Osteocyte (in vitro differentiated cells): ENCODE measurements at regions not wholly inside any gene's neighbourhood (a gene's known extent, or its start where the extent isn't known, plus 50 kb on each side); places are given as distances from the start of the nearest gene placed in this dataset.

ENCODE experiments used
- DNase-seq: peaks from one replicate; pipeline ENCODE4 v3.0.0; 2021; ENCODE audit warnings: mixed read lengths; ENCODE audit not compliant: unreplicated experiment; ENCODE audit errors: extremely low spot score
- H3K27ac Mint-ChIP-seq: one replicate; pipeline ENCODE4 v1.8.0; 2021; ENCODE audit warnings: mild to moderate bottlenecking, mixed read lengths; ENCODE audit not compliant: unreplicated experiment
- H3K27me3 Mint-ChIP-seq: one replicate; pipeline ENCODE4 v1.8.0; 2021; ENCODE audit warnings: mixed read lengths; ENCODE audit not compliant: unreplicated experiment
- H3K36me3 Mint-ChIP-seq: one replicate; pipeline ENCODE4 v1.8.0; 2021; ENCODE audit warnings: mixed read lengths; ENCODE audit not compliant: unreplicated experiment
- H3K4me1 Mint-ChIP-seq: one replicate; pipeline ENCODE4 v1.8.0; 2021; ENCODE audit warnings: mixed read lengths; ENCODE audit not compliant: unreplicated experiment
- H3K4me3 Mint-ChIP-seq: one replicate; pipeline ENCODE4 v1.8.0; 2021; ENCODE audit warnings: mild to moderate bottlenecking, moderate library complexity, mixed read lengths; ENCODE audit not compliant: unreplicated experiment
- H3K9me3 Mint-ChIP-seq: one replicate; pipeline ENCODE4 v1.8.0; 2021; ENCODE audit warnings: mixed read lengths; ENCODE audit not compliant: unreplicated experiment
- TF ChIP-seq, protein P1 (sequence below): fragments of 200-600 bp; sonication (generic); IDR thresholded peaks from 2 replicates; pipeline ENCODE4 v1.5.0; 2021; ENCODE audit warnings: antibody characterized with exemption, mild to moderate bottlenecking, moderate library complexity

DNA sequence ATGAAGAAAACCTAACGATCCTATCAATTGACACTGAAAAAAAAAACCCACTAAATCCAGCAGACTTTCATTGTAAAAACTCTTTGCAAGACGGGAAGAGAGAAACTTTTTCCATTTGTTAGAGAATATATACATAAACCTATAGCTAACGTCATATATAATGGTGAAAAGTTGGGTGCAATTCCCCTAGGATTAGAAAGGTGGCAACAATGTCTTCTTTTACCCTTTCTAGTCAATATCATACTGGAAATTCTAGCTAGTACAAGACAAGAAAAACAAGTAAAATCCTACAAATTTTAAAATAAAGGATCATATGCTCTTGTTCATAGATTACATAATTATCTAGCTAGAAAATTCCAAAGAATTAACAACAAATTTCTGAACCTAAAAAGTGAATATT, 1596.5 kb upstream of the LRRTM1 start:
- H3K27me3 Mint-ChIP-seq: no peaks in the 10 kb centered on the region
- no peak for DNase-seq

DNA sequence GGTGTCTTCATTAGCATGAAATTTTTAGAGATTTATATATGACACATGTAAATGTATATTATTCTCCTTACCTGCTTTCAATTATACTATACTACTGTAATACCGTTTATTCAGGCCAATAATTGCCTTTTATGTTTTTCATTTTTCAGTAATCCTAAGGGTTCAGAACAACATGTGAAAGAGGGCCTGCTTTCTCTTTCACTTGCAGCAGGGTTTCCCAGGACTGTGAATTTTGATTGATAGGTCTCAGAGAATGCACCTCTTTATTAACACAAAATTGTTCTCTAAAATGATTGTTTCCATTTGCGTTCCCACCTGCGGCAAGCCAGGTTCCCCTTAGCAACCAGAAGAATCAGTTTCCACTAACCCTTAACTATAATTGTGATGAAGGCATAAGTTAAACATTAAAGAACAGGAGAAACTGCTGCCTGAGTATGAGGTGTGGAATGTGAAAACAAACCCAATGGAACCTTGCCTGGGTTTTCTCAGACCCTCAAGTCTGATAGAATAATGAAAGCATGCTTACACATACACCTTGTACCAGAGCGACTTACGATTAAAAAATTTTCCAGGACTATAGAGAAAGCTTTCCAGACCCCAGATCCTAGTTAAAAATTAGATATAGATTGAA, 1591.2 kb upstream of the LRRTM1 start:
- H3K9me3 Mint-ChIP-seq: peaks cover 10% of the 10 kb centered on the region
- no peaks in the 10 kb centered on the region for H3K36me3 Mint-ChIP-seq
- DNase-seq: no peak
- TF ChIP-seq, protein P1, sequence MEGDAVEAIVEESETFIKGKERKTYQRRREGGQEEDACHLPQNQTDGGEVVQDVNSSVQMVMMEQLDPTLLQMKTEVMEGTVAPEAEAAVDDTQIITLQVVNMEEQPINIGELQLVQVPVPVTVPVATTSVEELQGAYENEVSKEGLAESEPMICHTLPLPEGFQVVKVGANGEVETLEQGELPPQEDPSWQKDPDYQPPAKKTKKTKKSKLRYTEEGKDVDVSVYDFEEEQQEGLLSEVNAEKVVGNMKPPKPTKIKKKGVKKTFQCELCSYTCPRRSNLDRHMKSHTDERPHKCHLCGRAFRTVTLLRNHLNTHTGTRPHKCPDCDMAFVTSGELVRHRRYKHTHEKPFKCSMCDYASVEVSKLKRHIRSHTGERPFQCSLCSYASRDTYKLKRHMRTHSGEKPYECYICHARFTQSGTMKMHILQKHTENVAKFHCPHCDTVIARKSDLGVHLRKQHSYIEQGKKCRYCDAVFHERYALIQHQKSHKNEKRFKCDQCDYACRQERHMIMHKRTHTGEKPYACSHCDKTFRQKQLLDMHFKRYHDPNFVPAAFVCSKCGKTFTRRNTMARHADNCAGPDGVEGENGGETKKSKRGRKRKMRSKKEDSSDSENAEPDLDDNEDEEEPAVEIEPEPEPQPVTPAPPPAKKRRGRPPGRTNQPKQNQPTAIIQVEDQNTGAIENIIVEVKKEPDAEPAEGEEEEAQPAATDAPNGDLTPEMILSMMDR: no peak
- H3K4me1 Mint-ChIP-seq: no peaks in the 10 kb centered on the region
- H3K27ac Mint-ChIP-seq: no peak overlapping the region
- H3K27me3 Mint-ChIP-seq: no peaks in the 10 kb centered on the region
- no peak overlapping the region for H3K4me3 Mint-ChIP-seq

More for the DNA sequence above, 1596.5 kb upstream of the LRRTM1 start:
- Mint-ChIP-seq H3K27ac (no peak overlapping the region), H3K4me1 (no peaks in the 10 kb centered on the region), H3K9me3 (peaks cover 15% of the 10 kb centered on the region), H3K36me3 (no peaks in the 10 kb centered on the region), H3K4me3 (no peak overlapping the region)
- TF ChIP-seq, protein P1: no peak

DNA sequence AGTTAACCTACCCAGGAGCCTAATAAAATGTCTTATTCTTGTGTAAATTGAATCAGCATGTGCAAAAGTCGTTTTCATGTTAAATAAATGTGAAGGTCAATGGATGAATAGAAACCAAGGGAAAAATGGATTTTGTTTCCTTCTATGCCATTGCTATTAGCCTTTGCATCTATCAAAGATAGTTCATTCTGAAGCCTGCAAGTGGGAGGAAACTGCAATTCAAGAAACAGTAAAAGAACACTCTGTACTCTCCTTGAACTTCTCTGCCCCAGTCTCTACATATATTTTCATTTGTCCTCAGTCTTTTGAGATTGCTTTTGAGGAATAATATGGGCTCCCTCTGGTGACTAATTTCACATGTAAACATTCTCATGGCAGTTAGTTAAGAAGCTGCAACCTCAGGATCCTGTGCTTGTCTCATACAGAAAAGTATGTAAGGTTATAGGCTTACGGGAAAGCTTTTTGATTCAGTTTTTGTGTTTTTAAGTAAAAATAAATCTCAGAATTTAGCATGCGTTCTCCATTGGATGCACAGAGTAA, 1590.0 kb upstream of the LRRTM1 start:
- TF ChIP-seq, protein P1: no peak
- peaks cover 10% of the 10 kb centered on the region for H3K9me3 Mint-ChIP-seq
- no peak overlapping the region for H3K27ac Mint-ChIP-seq
- no peak for DNase-seq
- H3K36me3 Mint-ChIP-seq: no peaks in the 10 kb centered on the region
- no peaks in the 10 kb centered on the region for H3K27me3 Mint-ChIP-seq
- no peak overlapping the region for H3K4me3 Mint-ChIP-seq
- H3K4me1 Mint-ChIP-seq: no peaks in the 10 kb centered on the region

DNA sequence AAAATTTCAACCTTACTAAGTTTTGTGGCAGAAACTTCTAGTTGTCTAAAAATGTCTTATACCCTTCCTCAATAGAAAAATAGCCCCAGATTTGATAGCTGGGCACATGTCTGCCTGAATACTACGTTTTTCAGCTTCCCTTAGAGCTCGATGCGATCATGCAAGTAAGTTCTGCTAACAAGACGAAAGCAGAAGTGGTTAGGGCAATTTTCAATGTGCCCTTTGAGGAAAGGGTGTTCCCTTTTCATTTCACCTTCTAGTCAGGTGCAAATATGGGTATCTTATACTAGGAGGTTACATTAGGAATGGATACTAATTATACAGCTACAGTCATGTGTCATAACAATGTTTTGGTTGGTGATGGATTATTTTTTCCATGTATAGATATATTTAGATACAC, 1572.1 kb upstream of the LRRTM1 start:
- peaks cover 12% of the 10 kb centered on the region for H3K9me3 Mint-ChIP-seq
- no peaks in the 10 kb centered on the region for H3K27me3 Mint-ChIP-seq
- TF ChIP-seq, protein P1: no peak
- no peaks in the 10 kb centered on the region for H3K4me1 Mint-ChIP-seq
- H3K27ac Mint-ChIP-seq: no peak overlapping the region
- no peak for DNase-seq
- H3K4me3 Mint-ChIP-seq: no peak overlapping the region
- H3K36me3 Mint-ChIP-seq: no peaks in the 10 kb centered on the region

DNA sequence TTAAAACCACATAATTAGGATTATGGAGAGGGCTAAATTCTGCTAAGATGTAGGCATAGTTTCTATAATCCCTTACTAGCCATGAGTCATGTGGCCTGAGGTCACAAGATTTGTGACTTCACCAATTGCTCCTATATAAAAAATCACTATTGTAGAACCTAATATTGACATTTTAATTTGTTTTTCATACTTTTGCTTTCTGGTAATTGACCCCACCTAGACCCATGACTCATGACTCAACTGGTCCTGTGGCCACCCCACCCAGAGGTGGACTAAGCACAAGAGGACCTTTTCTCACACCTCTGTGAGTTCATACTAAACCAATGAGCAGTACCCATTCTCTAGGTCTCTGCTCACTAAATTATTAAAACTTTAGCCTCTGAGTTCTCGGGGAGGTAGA, 1567.5 kb upstream of the LRRTM1 start:
- no peaks in the 10 kb centered on the region for H3K27me3 Mint-ChIP-seq
- H3K36me3 Mint-ChIP-seq: no peaks in the 10 kb centered on the region
- H3K4me1 Mint-ChIP-seq: no peaks in the 10 kb centered on the region
- peaks cover 44% of the 10 kb centered on the region for H3K9me3 Mint-ChIP-seq
- no peak overlapping the region for H3K27ac Mint-ChIP-seq
- TF ChIP-seq, protein P1: no peak
- no peak for DNase-seq
- H3K4me3 Mint-ChIP-seq: no peak overlapping the region
